MCF 10A (cell line): ENCODE measurements at regions not wholly inside any gene's neighbourhood (a gene's known extent, or its start where the extent isn't known, plus 50 kb on each side); places are given as distances from the start of the nearest gene placed in this dataset.

Experiments used
- BruUV-seq: library from RNA; stranded (reverse); fragments of 400-500 nt; replicated peaks from 2 replicates; lab custom pipeline; 2021; lab: Mats Ljungman, UMichigan
- CTCF ChIA-PET: fragments of 300-600 bp; sonication (Branson Sonifier 250); formaldehyde crosslinking; extraction: SDS; loops from one replicate; lab custom pipeline; 2021; ENCODE audit warnings: antibody characterized with exemption, inconsistent platforms; lab: Yijun Ruan, JAX
- POLR2A ChIA-PET: fragments of 300-600, 350-650 bp; sonication (Branson Sonifier 250); formaldehyde crosslinking; extraction: SDS; loops from one replicate; lab custom pipeline; 2020; ENCODE audit warnings: antibody characterized with exemption, inconsistent platforms; lab: Yijun Ruan, JAX
- DNase-seq: peaks from one replicate; pipeline ENCODE4 v3.0.0-alpha.2; 2018; ENCODE audit not compliant: unreplicated experiment
- H3K27ac Mint-ChIP-seq: one replicate; pipeline ENCODE4 v1.8.0; 2022; ENCODE audit warnings: mild to moderate bottlenecking, low read depth, mixed read lengths; ENCODE audit not compliant: unreplicated experiment
- H3K27me3 Mint-ChIP-seq: one replicate; pipeline ENCODE4 v1.8.0; 2022; ENCODE audit warnings: mixed read lengths; ENCODE audit not compliant: insufficient read depth, unreplicated experiment
- H3K36me3 Mint-ChIP-seq: one replicate; pipeline ENCODE4 v1.8.0; 2022; ENCODE audit warnings: mild to moderate bottlenecking, moderate library complexity, mixed read lengths; ENCODE audit not compliant: insufficient read depth, unreplicated experiment
- H3K4me1 Mint-ChIP-seq: one replicate; pipeline ENCODE4 v1.8.0; 2022; ENCODE audit warnings: mixed read lengths; ENCODE audit not compliant: insufficient read depth, unreplicated experiment
- H3K4me3 Mint-ChIP-seq: one replicate; pipeline ENCODE4 v1.8.0; 2022; ENCODE audit warnings: mild to moderate bottlenecking, moderate library complexity, mixed read lengths; ENCODE audit not compliant: unreplicated experiment
- H3K9me3 Mint-ChIP-seq: one replicate; pipeline ENCODE4 v1.8.0; 2022; ENCODE audit warnings: mixed read lengths; ENCODE audit not compliant: unreplicated experiment
- CTCF ChIP-seq: fragments of 200-600 bp; IDR thresholded peaks from one replicate; pipeline ENCODE4 v1.8.0; 2022; ENCODE audit warnings: antibody characterized with exemption, mild to moderate bottlenecking; ENCODE audit not compliant: unreplicated experiment
- intact Hi-C: fragments of 100-400 bp; cut with micrococcal nuclease; formaldehyde crosslinking; loops from 2 replicates; pipeline ENCODE4 v1.14.1; 2022

- H3K27me3 Mint-ChIP-seq, result no peaks in the 10 kb centered on the region
- no TSS peak for BruUV-seq
Measured at GRCh38 chr16:9370061-9370491, 278.6 kb downstream of the HAPSTR1 start.

GRCh38 chr16:9371713-9372448, 280.4 kb downstream of the HAPSTR1 start:
- H3K27me3 Mint-ChIP-seq, result no peaks in the 10 kb centered on the region
- H3K4me3 Mint-ChIP-seq, result no peak overlapping the region
- ChIA-PET CTCF (interaction anchor here (0.6 kb wide), 1 partner anchor 1138 kb away, joined by 6 read pairs; no protein-coding TSS in a partner anchor), POLR2A (no interaction called here)
- no peak overlapping the region for H3K27ac Mint-ChIP-seq
- no peak for TF ChIP-seq CTCF
- DNase-seq, result no peak
- BruUV-seq, result no TSS peak
- intact Hi-C loops, result no loop called here
- no peaks in the 10 kb centered on the region for H3K4me1 Mint-ChIP-seq
- H3K36me3 Mint-ChIP-seq, result no peaks in the 10 kb centered on the region
- peaks cover 21% of the 10 kb centered on the region for H3K9me3 Mint-ChIP-seq

More at GRCh38 chr16:9370061-9370491, 278.6 kb downstream of the HAPSTR1 start:
- Mint-ChIP-seq H3K36me3 (no peaks in the 10 kb centered on the region), H3K27ac (no peak overlapping the region), H3K4me3 (no peak overlapping the region), H3K9me3 (peaks cover 28% of the 10 kb centered on the region), H3K4me1 (no peaks in the 10 kb centered on the region)
- intact Hi-C loops, result no loop called here
- ChIA-PET POLR2A (no interaction called here), CTCF (no interaction called here)
- DNase-seq, result no peak
- TF ChIP-seq CTCF, result no peak

- no peaks in the 10 kb centered on the region for H3K36me3 Mint-ChIP-seq
- H3K9me3 Mint-ChIP-seq, result peaks cover 21% of the 10 kb centered on the region
- H3K4me1 Mint-ChIP-seq, result no peaks in the 10 kb centered on the region
- no peaks in the 10 kb centered on the region for H3K27me3 Mint-ChIP-seq
- DNase-seq, result no peak
- TF ChIP-seq CTCF, result no peak
- intact Hi-C loops, result no loop called here
- H3K27ac Mint-ChIP-seq, result no peak overlapping the region
- ChIA-PET CTCF (interaction anchor here (0.8 kb wide), 1 partner anchor 33 kb away, joined by 3 read pairs; no protein-coding TSS in a partner anchor), POLR2A (no interaction called here)
- H3K4me3 Mint-ChIP-seq, result no peak overlapping the region
- no TSS peak for BruUV-seq
Measured at GRCh38 chr16:9372934-9373890, 281.8 kb downstream of the HAPSTR1 start.

- TF ChIP-seq CTCF, result no peak
- BruUV-seq, result no TSS peak
- no peak overlapping the region for H3K4me3 Mint-ChIP-seq
- ChIA-PET POLR2A (no interaction called here), CTCF (interaction anchor here (0.6 to 0.8 kb wide), 2 partner anchors 34 to 425 kb away, joined by 3 read pairs; no protein-coding TSS in a partner anchor)
- peaks cover 21% of the 10 kb centered on the region for H3K9me3 Mint-ChIP-seq
- H3K27me3 Mint-ChIP-seq, result no peaks in the 10 kb centered on the region
- intact Hi-C loops, result no loop called here
- DNase-seq, result no peak
- no peaks in the 10 kb centered on the region for H3K4me1 Mint-ChIP-seq
- no peaks in the 10 kb centered on the region for H3K36me3 Mint-ChIP-seq
- H3K27ac Mint-ChIP-seq, result no peak overlapping the region
Measured at GRCh38 chr16:9374061-9374460, 282.6 kb downstream of the HAPSTR1 start.
